H1 (cell line): ENCODE measurements at regions not wholly inside any gene's neighbourhood (a gene's known extent, or its start where the extent isn't known, plus 50 kb on each side); places are given as distances from the start of the nearest gene placed in this dataset.
A peak's percentile ranks its signal among the peaks of the same experiment; 100 is the strongest.

Experiments
- CTCF ChIA-PET: fragments of 300-600 bp; sonication (Branson Sonifier 250); formaldehyde crosslinking; loops from one replicate; lab custom pipeline; 2021; ENCODE audit not compliant: partially characterized antibody; lab: Charles Lee
- POLR2A ChIA-PET: fragments of 300-600 bp; sonication (Branson Sonifier 250); formaldehyde crosslinking; loops from one replicate; lab custom pipeline; 2021; ENCODE audit warnings: inconsistent platforms; ENCODE audit not compliant: partially characterized antibody; lab: Charles Lee
- DNase-seq, 2 experiments: peaks; one replicate each; pipeline versions ENCODE4 v3.0.0 to v3.0.0-alpha.2; 2010 to 2022; ENCODE audit warnings: low spot score in 2 of 2, low read depth in 1 of 2, mixed read lengths in 1 of 2
- FAIRE-seq: peaks from 2 replicates; lab custom pipeline; 2011; peaks lifted over from hg19 to GRCh38; lab: Jason Lieb, UNC
- H2AFZ ChIP-seq: 2 replicates; pipeline ENCODE4 v1.8.1; 2012; ENCODE audit warnings: low read length, inconsistent platforms
- H2AK5ac ChIP-seq: 2 replicates; pipeline ENCODE4 v1.6.1; 2013; ENCODE audit warnings: low read depth, low read length
- H2BK120ac ChIP-seq: replicated peaks from 2 replicates; pipeline ENCODE3; 2013; ENCODE audit warnings: low read depth, low read length, inconsistent platforms
- H2BK12ac ChIP-seq: 2 replicates; pipeline ENCODE4 v1.6.1; 2013; ENCODE audit warnings: low read depth, low read length
- H2BK15ac ChIP-seq: 2 replicates; pipeline ENCODE4 v1.6.1; 2013; ENCODE audit warnings: low read length
- H2BK20ac ChIP-seq: 2 replicates; pipeline ENCODE4 v1.6.1; 2013; ENCODE audit warnings: low read length
- H2BK5ac ChIP-seq: 2 replicates; pipeline ENCODE4 v1.6.1; 2013; ENCODE audit warnings: low read depth, low read length
- H3K14ac ChIP-seq: 2 replicates; pipeline ENCODE4 v1.6.1; 2013; ENCODE audit warnings: inconsistent platforms; ENCODE audit not compliant: insufficient read length
- H3K18ac ChIP-seq: 2 replicates; pipeline ENCODE4 v1.6.1; 2013; ENCODE audit warnings: low read length; ENCODE audit errors: extremely low read depth
- H3K23ac ChIP-seq: 2 replicates; pipeline ENCODE4 v1.6.1; 2013; ENCODE audit warnings: inconsistent platforms; ENCODE audit not compliant: insufficient read length
- H3K23me2 ChIP-seq: 2 replicates; pipeline ENCODE4 v1.6.1; 2013; ENCODE audit warnings: low read depth, low read length
- H3K27ac ChIP-seq: 2 replicates; pipeline ENCODE4 v1.6.1; 2011; ENCODE audit warnings: low read depth, low read length, inconsistent platforms
- H3K27me3 ChIP-seq, 4 experiments: replicated peaks in 1 of 4; 1 replicate in 1 of 4; 2 replicates in 3 of 4; pipeline versions ENCODE4 v1.6.1 to v1.8.1; 2011 to 2013; ENCODE audit warnings: low read length in 3 of 4, mild to moderate bottlenecking in 3 of 4, inconsistent platforms in 2 of 4, mixed read lengths in 2 of 4, moderate library complexity in 1 of 4; ENCODE audit not compliant: control insufficient read depth in 3 of 4, insufficient read depth in 3 of 4; ENCODE audit errors: extremely low read depth in 1 of 4
- H3K36me3 ChIP-seq, 4 experiments: 2 replicates each; pipeline versions ENCODE4 v1.6.1 to v1.8.1; 2011 to 2013; ENCODE audit warnings: mild to moderate bottlenecking in 4 of 4, low read length in 3 of 4, moderate library complexity in 2 of 4, control low read depth in 1 of 4, inconsistent platforms in 1 of 4; ENCODE audit not compliant: insufficient read depth in 4 of 4, control insufficient read depth in 2 of 4
- H3K4ac ChIP-seq: replicated peaks from 2 replicates; pipeline ENCODE3; 2013; ENCODE audit warnings: low read length, low read depth, mixed read lengths, inconsistent platforms; ENCODE audit not compliant: insufficient read length
- H3K4me1 ChIP-seq, 4 experiments: replicated peaks in 1 of 4; 1 replicate in 1 of 4; 2 replicates in 3 of 4; pipeline versions ENCODE4 v1.6.1 to v1.8.1; 2011 to 2013; ENCODE audit warnings: low read length in 3 of 4, inconsistent platforms in 2 of 4, mixed read lengths in 1 of 4; ENCODE audit not compliant: insufficient read depth in 4 of 4, control insufficient read depth in 3 of 4
- H3K4me2 ChIP-seq, 2 experiments: 2 replicates each; pipeline versions ENCODE4 v1.6.1 to v1.8.1; 2011 to 2013; ENCODE audit warnings: low read depth in 2 of 2, low read length in 2 of 2, control low read depth in 1 of 2, inconsistent platforms in 1 of 2, mild to moderate bottlenecking in 1 of 2; ENCODE audit not compliant: insufficient read depth in 1 of 2
- H3K4me3 ChIP-seq, 4 experiments: fragments of 200-600, 300-600 bp in 1 of 4; sonication (generic), shearing (Covaris generic), sonication (Bioruptor Twin) in 1 of 4; 2 replicates each; pipeline versions ENCODE4 v1.5.1 to v1.8.1; 2011 to 2016; ENCODE audit warnings: low read length in 4 of 4, low read depth in 3 of 4, control low read depth in 2 of 4, inconsistent platforms in 2 of 4, mild to moderate bottlenecking in 2 of 4, mixed read lengths in 1 of 4, moderate library complexity in 1 of 4; ENCODE audit not compliant: insufficient read depth in 2 of 4; ENCODE audit errors: extremely low read depth in 1 of 4
- H3K56ac ChIP-seq: replicated peaks from 2 replicates; pipeline ENCODE3; 2013; ENCODE audit warnings: low read depth, mild to moderate bottlenecking, mixed read lengths, low read length, inconsistent platforms; ENCODE audit not compliant: insufficient read length
- H3K79me1 ChIP-seq: 2 replicates; pipeline ENCODE4 v1.6.1; 2013; ENCODE audit warnings: low read depth, low read length, control low read depth
- H3K79me2 ChIP-seq, 2 experiments: 2 replicates each; pipeline versions ENCODE4 v1.6.1 to v1.8.1; 2012 to 2013; ENCODE audit warnings: low read length in 2 of 2, mild to moderate bottlenecking in 2 of 2, inconsistent platforms in 1 of 2; ENCODE audit not compliant: insufficient read depth in 2 of 2, control insufficient read depth in 1 of 2
- H3K9ac ChIP-seq, 4 experiments: replicated peaks in 1 of 4; 1 replicate in 1 of 4; 2 replicates in 3 of 4; pipeline versions ENCODE4 v1.6.1 to v1.8.1; 2011 to 2013; ENCODE audit warnings: low read depth in 3 of 4, low read length in 3 of 4, control low read depth in 2 of 4, mild to moderate bottlenecking in 2 of 4, moderate library complexity in 2 of 4, inconsistent platforms in 1 of 4; ENCODE audit errors: extremely low read depth in 1 of 4
- H3K9me3 ChIP-seq, 2 experiments: 2 replicates each; pipeline versions ENCODE4 v1.6.1 to v1.8.1; 2012 to 2013; ENCODE audit warnings: mild to moderate bottlenecking in 2 of 2, moderate library complexity in 2 of 2, control low read depth in 1 of 2, inconsistent platforms in 1 of 2, low read depth in 1 of 2, low read length in 1 of 2, mixed read lengths in 1 of 2; ENCODE audit not compliant: insufficient read depth in 2 of 2
- H4K20me1 ChIP-seq, 2 experiments: replicated peaks in 1 of 2; 2 replicates each; pipeline versions ENCODE3 to v1.8.1; 2011 to 2013; ENCODE audit warnings: inconsistent platforms in 2 of 2, low read length in 2 of 2, mild to moderate bottlenecking in 1 of 2; ENCODE audit not compliant: insufficient read depth in 2 of 2, control insufficient read depth in 1 of 2
- H4K5ac ChIP-seq: 2 replicates; pipeline ENCODE4 v1.6.1; 2013; ENCODE audit warnings: low read length, low read depth, mixed read lengths, inconsistent platforms; ENCODE audit not compliant: insufficient read length
- H4K8ac ChIP-seq: 2 replicates; pipeline ENCODE4 v1.8.0; 2013; ENCODE audit warnings: mild to moderate bottlenecking, moderate library complexity, low read length, inconsistent platforms; ENCODE audit not compliant: insufficient read depth; ENCODE audit errors: extremely low read depth
- H4K91ac ChIP-seq: replicated peaks from 2 replicates; pipeline ENCODE3; 2013; ENCODE audit warnings: low read length, mixed read lengths, inconsistent platforms; ENCODE audit not compliant: insufficient read length
- EP300 ChIP-seq, 2 experiments: IDR thresholded peaks; 1 replicate in 1 of 2; 2 replicates in 1 of 2; pipeline ENCODE4 v1.6.1; 2011 to 2012; ENCODE audit warnings: low read depth in 2 of 2, low read length in 2 of 2, mild to moderate bottlenecking in 2 of 2, borderline replicate concordance in 1 of 2, inconsistent platforms in 1 of 2, moderate library complexity in 1 of 2
- RAD21 ChIP-seq, 2 experiments: IDR thresholded peaks in 1 of 2; conservative IDR thresholded peaks in 1 of 2; 2 replicates each; pipeline ENCODE4 v1.6.1; 2011; ENCODE audit warnings: low read depth in 2 of 2, low read length in 2 of 2, improper control_type of control experiment in 1 of 2, inconsistent platforms in 1 of 2, mild to moderate bottlenecking in 1 of 2, moderate library complexity in 1 of 2
- TEAD4 ChIP-seq: IDR thresholded peaks from 2 replicates; pipeline ENCODE4 v1.6.1; 2012; ENCODE audit warnings: low read depth, low read length, inconsistent platforms, mixed read lengths
- WGBS, 2 experiments: shearing (Covaris generic) in 1 of 2; methylation state at CpG; one replicate each; pipeline versions ENCODE4 v1.1.6 to v1.1.7; 2013 to 2015; ENCODE audit warnings: low lambda C conversion rate in 2 of 2, mixed read lengths in 2 of 2, inconsistent platforms in 1 of 2, low coverage in 1 of 2, missing lambda C conversion rate in 1 of 2; ENCODE audit not compliant: insufficient replicate concordance in 2 of 2, insufficient coverage in 1 of 2, insufficient read length in 1 of 2; ENCODE audit errors: extremely low coverage in 1 of 2, missing lambda C conversion rate in 1 of 2; 5-methylcytosine and 5-hydroxymethylcytosine counted together

DNA sequence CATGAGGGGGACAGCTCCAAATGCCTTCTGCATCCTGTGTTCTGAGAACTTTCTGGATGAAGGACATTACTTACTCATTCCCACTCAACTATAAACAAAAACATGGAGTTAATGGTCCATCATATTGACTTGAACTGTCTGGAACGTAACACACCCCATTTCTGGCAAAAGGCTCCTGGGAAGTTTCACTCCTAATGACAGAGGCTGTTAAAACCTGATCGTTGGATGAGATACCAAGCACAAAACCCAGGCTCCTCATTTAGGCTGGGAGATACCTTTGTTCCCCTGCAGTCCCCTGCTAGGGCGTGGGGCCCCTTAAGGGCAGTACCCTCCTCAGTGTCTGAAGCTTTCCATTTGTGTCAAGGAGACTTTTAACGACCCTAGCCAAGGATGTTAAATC lies 78.9 kb downstream of the RHOU start:
- ChIA-PET POLR2A (no interaction called here), CTCF (no interaction called here)
- Histone ChIP-seq H4K91ac (no peak overlapping the region), H3K79me1 (no peaks in the 10 kb centered on the region), H3K18ac (no peak overlapping the region), H3K4me1 (peaks cover 11 to 16% (median 13%) of the 10 kb centered on the region in 4 experiments; a peak in 6 of 7 replicates), H3K14ac (no peak overlapping the region), H3K56ac (no peak overlapping the region), H3K23me2 (no peaks in the 10 kb centered on the region), H3K27me3 (no peaks in the 10 kb centered on the region), H2BK12ac (0 out of 2 replicates have a peak overlapping the region, but pooled peaks have one; percentile 52), H3K9me3 (no peaks in the 10 kb centered on the region), H3K23ac (no peak overlapping the region), H2BK15ac (no peak overlapping the region), H4K5ac (no peak overlapping the region), H3K4me3 (no peak overlapping the region), H3K79me2 (no peaks in the 10 kb centered on the region), H2AFZ (0 out of 2 replicates have a peak overlapping the region, but pooled peaks have one; percentile 16), H2BK5ac (no peak overlapping the region), H4K20me1 (no peaks in the 10 kb centered on the region), H3K36me3 (no peaks in the 10 kb centered on the region), H4K8ac (no peak overlapping the region), H3K27ac (no peak overlapping the region), H2AK5ac (no peak overlapping the region), H3K4ac (no peak overlapping the region), H3K4me2 (peak overlapping the region in 1 of 2 experiments; percentile 8; a peak in 1 of 4 replicates), H2BK20ac (no peak overlapping the region), H2BK120ac (no peak overlapping the region), H3K9ac (no peak overlapping the region)
- peak in 1 of 2 experiments; percentile 34 for DNase-seq
- no peak for FAIRE-seq
- no peak for TF ChIP-seq EP300 (IDR thresholded peaks at IDR 0.05; ENCODE audit: borderline replicate concordance in 1 of 2, low read depth in 2 of 2, low read length in 2 of 2)
- TF ChIP-seq TEAD4: no peak
- no peak for TF ChIP-seq RAD21 (IDR thresholded peaks at IDR 0.05 in 1 of 2, conservative IDR thresholded peaks at IDR 0.05 in 1 of 2; ENCODE audit: low read depth in 2 of 2, low read length in 2 of 2)
- 72% methylated on average over 4 of the region's 4 CpGs; no CpG with 5 or more reads in 1 of the 2 experiments for WGBS, 2 experiments
